Upper lobe of left lung (tissue), 4 donors: ENCODE measurements at regions not wholly inside any gene's neighbourhood (a gene's known extent, or its start where the extent isn't known, plus 50 kb on each side); places are given as distances from the start of the nearest gene placed in this dataset.
"Not testable (repeated sequence)": the region's sequence is repeated elsewhere in the genome, so short reads cannot be mapped to it uniquely, and the experiment has no call there.

Source experiments
- CTCF ChIP-seq, 6 experiments: fragments of 450-650 bp in 4 of 6; fragments of 200-600 bp in 2 of 6; sonication (generic) in 2 of 6; IDR thresholded peaks; one replicate each; pipeline ENCODE4 v1.5.1; 2016 to 2019; ENCODE audit warnings: antibody characterized with exemption in 6 of 6
- POLR2A ChIP-seq, 4 donors: fragments of 450-650 bp; IDR thresholded peaks; one replicate each; pipeline ENCODE4 v1.5.1; 2016 to 2017; ENCODE audit warnings: antibody characterized with exemption in 4 of 4, mild to moderate bottlenecking in 2 of 4
- POLR2AphosphoS5 ChIP-seq, 2 donors: sonication (generic); formaldehyde crosslinking; IDR thresholded peaks; one replicate each; pipeline ENCODE4 v1.5.1; 2017; ENCODE audit warnings: antibody characterized with exemption in 2 of 2

- not testable (repeated sequence) for TF ChIP-seq CTCF, POLR2A, POLR2AphosphoS5 (IDR thresholded peaks at IDR 0.05)
Measured at GRCh38 chr6:15742013-15742412, 79.2 kb upstream of the DTNBP1 start.
